ENCODE measurements at regions not wholly inside any gene's neighbourhood (a gene's known extent, or its start where the extent isn't known, plus 50 kb on each side); places are given as distances from the start of the nearest gene placed in this dataset.

DNA sequence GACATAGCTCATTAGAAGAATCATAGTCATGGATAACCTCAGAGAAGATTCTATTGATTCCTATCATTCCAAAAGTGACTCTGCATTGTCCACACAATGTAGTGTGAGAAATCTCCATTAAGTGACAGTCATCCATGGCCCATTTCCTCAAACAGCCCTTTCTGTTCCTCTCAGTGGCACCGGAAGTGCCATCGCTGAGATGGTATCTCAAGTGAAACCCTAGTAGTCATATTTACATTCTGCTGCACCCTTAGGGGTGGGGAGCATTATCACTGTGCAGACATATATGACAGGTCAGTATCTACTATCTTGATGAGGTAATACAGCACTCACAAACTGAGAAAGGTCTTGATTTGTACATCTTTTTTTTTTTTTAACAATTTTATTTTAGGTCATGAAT lies 55.4 kb upstream of the MIER3 start (continued):
- TF ChIP-seq, protein P1, sequence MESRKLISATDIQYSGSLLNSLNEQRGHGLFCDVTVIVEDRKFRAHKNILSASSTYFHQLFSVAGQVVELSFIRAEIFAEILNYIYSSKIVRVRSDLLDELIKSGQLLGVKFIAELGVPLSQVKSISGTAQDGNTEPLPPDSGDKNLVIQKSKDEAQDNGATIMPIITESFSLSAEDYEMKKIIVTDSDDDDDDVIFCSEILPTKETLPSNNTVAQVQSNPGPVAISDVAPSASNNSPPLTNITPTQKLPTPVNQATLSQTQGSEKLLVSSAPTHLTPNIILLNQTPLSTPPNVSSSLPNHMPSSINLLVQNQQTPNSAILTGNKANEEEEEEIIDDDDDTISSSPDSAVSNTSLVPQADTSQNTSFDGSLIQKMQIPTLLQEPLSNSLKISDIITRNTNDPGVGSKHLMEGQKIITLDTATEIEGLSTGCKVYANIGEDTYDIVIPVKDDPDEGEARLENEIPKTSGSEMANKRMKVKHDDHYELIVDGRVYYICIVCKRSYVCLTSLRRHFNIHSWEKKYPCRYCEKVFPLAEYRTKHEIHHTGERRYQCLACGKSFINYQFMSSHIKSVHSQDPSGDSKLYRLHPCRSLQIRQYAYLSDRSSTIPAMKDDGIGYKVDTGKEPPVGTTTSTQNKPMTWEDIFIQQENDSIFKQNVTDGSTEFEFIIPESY (IDR thresholded peaks at IDR 0.05; ENCODE audit: extremely low read depth, insufficient replicate concordance, low read length) = no peak
- TF ChIP-seq TCF7L2 (IDR thresholded peaks at IDR 0.05; ENCODE audit: borderline replicate concordance, extremely low read depth, insufficient read depth, insufficient read length) (no peak), ZFX (IDR thresholded peaks at IDR 0.05) (no peak), SP1 (IDR thresholded peaks at IDR 0.05; ENCODE audit: low read depth) (no peak)

DNA sequence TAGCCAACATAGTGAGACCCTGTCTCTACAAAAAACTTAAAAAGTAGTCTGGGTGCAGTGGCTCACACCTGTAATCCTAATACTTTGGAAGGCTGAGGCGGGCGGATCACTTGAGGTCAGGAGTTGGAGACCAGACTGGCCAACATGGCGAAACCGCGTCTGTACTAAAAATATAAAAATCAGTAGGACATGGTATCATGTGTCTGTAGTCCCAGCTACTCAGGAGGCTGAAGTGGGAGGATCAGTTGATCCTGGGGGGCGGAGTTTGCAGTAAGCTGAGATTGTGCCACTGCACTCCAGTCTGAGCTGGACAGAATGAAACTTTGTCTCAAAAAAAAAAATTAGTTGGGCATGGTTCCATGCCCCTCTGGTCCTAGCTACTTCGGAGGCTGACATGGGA lies 57.9 kb upstream of the MIER3 start:
- H3K9me2 ChIP-seq (ENCODE audit: insufficient read depth) = no peaks in the 10 kb centered on the region
- DNase-seq (ENCODE audit: low read depth, low spot score) (no peak), ATAC-seq (no peak)
- H3K9ac ChIP-seq (ENCODE audit: low read length) = no peak overlapping the region
- TF ChIP-seq POLR2A (IDR thresholded peaks at IDR 0.05; ENCODE audit: borderline replicate concordance, extremely low read depth, insufficient read depth, insufficient read length) (no peak), YY1 (IDR thresholded peaks at IDR 0.05; ENCODE audit: extremely low read depth, insufficient replicate concordance, low read depth, low read length) (no peak), EGR1 (IDR thresholded peaks at IDR 0.05; ENCODE audit: low read depth) (no peak), SIN3A (IDR thresholded peaks at IDR 0.05; ENCODE audit: low read depth) (no peak), EZH2phosphoT487 (IDR thresholded peaks at IDR 0.05; ENCODE audit: borderline replicate concordance) (no peak), SP1 (IDR thresholded peaks at IDR 0.05; ENCODE audit: low read depth) (no peak), ZFX (IDR thresholded peaks at IDR 0.05) (no peak), SRF (IDR thresholded peaks at IDR 0.05; ENCODE audit: low read depth) (no peak)
- TF ChIP-seq, protein P1 (IDR thresholded peaks at IDR 0.05; ENCODE audit: extremely low read depth, insufficient replicate concordance, low read length) = no peak
- TF ChIP-seq, protein P2, sequence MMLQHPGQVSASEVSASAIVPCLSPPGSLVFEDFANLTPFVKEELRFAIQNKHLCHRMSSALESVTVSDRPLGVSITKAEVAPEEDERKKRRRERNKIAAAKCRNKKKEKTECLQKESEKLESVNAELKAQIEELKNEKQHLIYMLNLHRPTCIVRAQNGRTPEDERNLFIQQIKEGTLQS (IDR thresholded peaks at IDR 0.05) = no peak
- TF ChIP-seq, protein P3, sequence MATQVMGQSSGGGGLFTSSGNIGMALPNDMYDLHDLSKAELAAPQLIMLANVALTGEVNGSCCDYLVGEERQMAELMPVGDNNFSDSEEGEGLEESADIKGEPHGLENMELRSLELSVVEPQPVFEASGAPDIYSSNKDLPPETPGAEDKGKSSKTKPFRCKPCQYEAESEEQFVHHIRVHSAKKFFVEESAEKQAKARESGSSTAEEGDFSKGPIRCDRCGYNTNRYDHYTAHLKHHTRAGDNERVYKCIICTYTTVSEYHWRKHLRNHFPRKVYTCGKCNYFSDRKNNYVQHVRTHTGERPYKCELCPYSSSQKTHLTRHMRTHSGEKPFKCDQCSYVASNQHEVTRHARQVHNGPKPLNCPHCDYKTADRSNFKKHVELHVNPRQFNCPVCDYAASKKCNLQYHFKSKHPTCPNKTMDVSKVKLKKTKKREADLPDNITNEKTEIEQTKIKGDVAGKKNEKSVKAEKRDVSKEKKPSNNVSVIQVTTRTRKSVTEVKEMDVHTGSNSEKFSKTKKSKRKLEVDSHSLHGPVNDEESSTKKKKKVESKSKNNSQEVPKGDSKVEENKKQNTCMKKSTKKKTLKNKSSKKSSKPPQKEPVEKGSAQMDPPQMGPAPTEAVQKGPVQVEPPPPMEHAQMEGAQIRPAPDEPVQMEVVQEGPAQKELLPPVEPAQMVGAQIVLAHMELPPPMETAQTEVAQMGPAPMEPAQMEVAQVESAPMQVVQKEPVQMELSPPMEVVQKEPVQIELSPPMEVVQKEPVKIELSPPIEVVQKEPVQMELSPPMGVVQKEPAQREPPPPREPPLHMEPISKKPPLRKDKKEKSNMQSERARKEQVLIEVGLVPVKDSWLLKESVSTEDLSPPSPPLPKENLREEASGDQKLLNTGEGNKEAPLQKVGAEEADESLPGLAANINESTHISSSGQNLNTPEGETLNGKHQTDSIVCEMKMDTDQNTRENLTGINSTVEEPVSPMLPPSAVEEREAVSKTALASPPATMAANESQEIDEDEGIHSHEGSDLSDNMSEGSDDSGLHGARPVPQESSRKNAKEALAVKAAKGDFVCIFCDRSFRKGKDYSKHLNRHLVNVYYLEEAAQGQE (IDR thresholded peaks at IDR 0.05; ENCODE audit: low read depth) = no peak
- BruUV-seq (replicated peaks) = no TSS peak
- H3K79me2 ChIP-seq (ENCODE audit: insufficient read depth, low read length) = no peaks in the 10 kb centered on the region
- no peaks in the 10 kb centered on the region for H3K9me3 ChIP-seq (ENCODE audit: control insufficient read depth in 1 of 2, insufficient read depth in 1 of 2, low read depth in 1 of 2, low read length in 2 of 2)
- H2AFZ ChIP-seq (ENCODE audit: low read depth, low read length, poor library complexity, severe bottlenecking) = no peak overlapping the region
- intact Hi-C loops (cut with micrococcal nuclease) = no loop called here
- H3K36me3 ChIP-seq (ENCODE audit: control insufficient read depth in 1 of 2, insufficient read depth in 2 of 2, low read length in 2 of 2) = no peaks in the 10 kb centered on the region
- no peak overlapping the region for H3K4me2 ChIP-seq (ENCODE audit: low read length)
- no peaks in the 10 kb centered on the region for H3K27me3 ChIP-seq (ENCODE audit: insufficient read depth, low read length)
- RAD21 ChIA-PET (ENCODE audit: low non-redundant PET in 1 of 2, low total read pairs in 2 of 2, uncharacterized antibody in 2 of 2, unreplicated experiment in 2 of 2) = no interaction called here
- H4K20me1 ChIP-seq (ENCODE audit: insufficient read depth) = no peaks in the 10 kb centered on the region
- POLR2A ChIA-PET = no interaction called here
- H3K4me3 ChIP-seq (replicated peaks in 1 of 2; ENCODE audit: low read depth in 1 of 2, low read length in 2 of 2) = no peak overlapping the region
- peaks cover under 1 to 4% of the 10 kb centered on the region in 2 experiments; a peak in 3 of 4 replicates for H3K4me1 ChIP-seq (ENCODE audit: control insufficient read depth in 1 of 2, insufficient read depth in 2 of 2, low read length in 2 of 2)
- no peak overlapping the region for H3K27ac ChIP-seq (ENCODE audit: low read depth, low read length)
- CTCF ChIA-PET = no interaction called here

Data from HCT116 (cell line).